HG03469 (cell line): ENCODE measurements at regions not wholly inside any gene's neighbourhood (a gene's known extent, or its start where the extent isn't known, plus 50 kb on each side); places are given as distances from the start of the nearest gene placed in this dataset.

ENCODE experiments used
- ATAC-seq: cut with Tn5 transposase; IDR thresholded peaks from one replicate; pipeline ENCODE4 v1.9.1; 2021; ENCODE audit warnings: mild to moderate bottlenecking, moderate library complexity, moderate number of reproducible peaks; ENCODE audit not compliant: unreplicated experiment

- ATAC-seq, result no peak
Measured at GRCh38 chr13:76538004-76538403, 348.2 kb downstream of the KCTD12 start.

GRCh38 chr13:76533251-76533650 is 353.0 kb downstream of the KCTD12 start:
- ATAC-seq, result no peak

GRCh38 chr13:76527041-76527440 is 359.2 kb downstream of the KCTD12 start:
- no peak for ATAC-seq

GRCh38 chr13:76523740-76524340 is 362.4 kb downstream of the KCTD12 start:
- peak; percentile 93 for ATAC-seq

- no peak for ATAC-seq
Measured at GRCh38 chr13:76522083-76522755, 364.0 kb downstream of the KCTD12 start.

GRCh38 chr13:76519685-76520084 is 366.5 kb downstream of the KCTD12 start:
- no peak for ATAC-seq

GRCh38 chr13:76516586-76516985 is 369.6 kb downstream of the KCTD12 start:
- no peak for ATAC-seq

- ATAC-seq, result no peak
Measured at GRCh38 chr13:76516013-76516412, 370.2 kb downstream of the KCTD12 start.

GRCh38 chr13:76512721-76513145 is 373.5 kb downstream of the KCTD12 start:
- no peak for ATAC-seq

GRCh38 chr13:76505437-76505836 is 380.8 kb downstream of the KCTD12 start:
- ATAC-seq, result no peak

GRCh38 chr13:76503766-76504165 is 382.4 kb downstream of the KCTD12 start:
- no peak for ATAC-seq

- no peak for ATAC-seq
Measured at GRCh38 chr13:76503291-76503690, 382.9 kb downstream of the KCTD12 start.

GRCh38 chr13:76500894-76501293 is 385.3 kb downstream of the KCTD12 start:
- ATAC-seq, result no peak

GRCh38 chr13:76499891-76500290 is 386.3 kb downstream of the KCTD12 start:
- ATAC-seq, result no peak

GRCh38 chr13:76489274-76489673 is 396.9 kb downstream of the KCTD12 start:
- no peak for ATAC-seq

GRCh38 chr13:76481738-76482137 is 404.5 kb downstream of the KCTD12 start:
- no peak for ATAC-seq

- ATAC-seq, result no peak
Measured at GRCh38 chr13:76474966-76475365, 411.2 kb downstream of the KCTD12 start.

GRCh38 chr13:76474356-76474755 is 411.8 kb downstream of the KCTD12 start:
- no peak for ATAC-seq

- ATAC-seq, result peak; percentile 99
Measured at GRCh38 chr13:76473552-76474134, 412.6 kb downstream of the KCTD12 start.

GRCh38 chr13:76472916-76473315 is 413.3 kb downstream of the KCTD12 start:
- no peak for ATAC-seq

GRCh38 chr13:76471486-76471885 is 414.7 kb downstream of the KCTD12 start:
- no peak for ATAC-seq

- no peak for ATAC-seq
Measured at GRCh38 chr13:76470991-76471390, 415.2 kb downstream of the KCTD12 start.
